ENCODE measurements at regions not wholly inside any gene's neighbourhood (a gene's known extent, or its start where the extent isn't known, plus 50 kb on each side); places are given as distances from the start of the nearest gene placed in this dataset.

- DNase-seq (ENCODE audit: low read depth, low spot score), result no peak
- Histone ChIP-seq H3K4me1 (ENCODE audit: control insufficient read depth, insufficient read depth, low read length) (no peaks in the 10 kb centered on the region), H3K27ac (ENCODE audit: low read length) (no peak overlapping the region), H3K4me3 (ENCODE audit: low read depth in 2 of 2, low read length in 2 of 2) (no peak overlapping the region), H3K27me3 (ENCODE audit: control insufficient read depth, insufficient read depth, low read length) (no peaks in the 10 kb centered on the region), H3K9me3 (ENCODE audit: control insufficient read depth, insufficient read depth, low read depth, low read length) (no peaks in the 10 kb centered on the region), H3K36me3 (ENCODE audit: control insufficient read depth, insufficient read depth, low read length) (no peaks in the 10 kb centered on the region)
- ATAC-seq, result no peak
- POLR2A ChIA-PET, result no interaction called here
- no TSS peak for BruUV-seq (replicated peaks)
- in situ Hi-C loops (cut with HindIII; ENCODE audit: low pct_unique_long_range_greater_than_20kb, low sequenced_read_pairs), result no loop called here
- intact Hi-C loops (cut with micrococcal nuclease; ENCODE audit: unreplicated experiment), result no loop called here
- TF ChIP-seq REST (IDR thresholded peaks at IDR 0.05; ENCODE audit: insufficient read depth in 1 of 2, low read depth in 2 of 2, low read length in 1 of 2) (no peak), POLR2AphosphoS5 (IDR thresholded peaks at IDR 0.05; ENCODE audit: low read depth, low read length) (no peak), SIN3A (IDR thresholded peaks at IDR 0.05; ENCODE audit: borderline replicate concordance, insufficient read depth, low read depth, low read length) (no peak), CTCF (IDR thresholded peaks at IDR 0.05) (no peak), TCF7L2 (IDR thresholded peaks at IDR 0.05; ENCODE audit: low read depth, low read length) (no peak)
- CTCF ChIA-PET, result no interaction called here
Observed at GRCh38 chr15:36183201-36183600, 396.2 kb upstream of the CDIN1 start.

GRCh38 chr15:36185438-36185837, 394.0 kb upstream of the CDIN1 start:
- Histone ChIP-seq H3K4me1 (ENCODE audit: control insufficient read depth, insufficient read depth, low read length) (no peaks in the 10 kb centered on the region), H3K27ac (ENCODE audit: low read length) (no peak overlapping the region), H3K4me3 (ENCODE audit: low read depth in 2 of 2, low read length in 2 of 2) (no peak overlapping the region), H3K9me3 (ENCODE audit: control insufficient read depth, insufficient read depth, low read depth, low read length) (no peaks in the 10 kb centered on the region), H3K27me3 (ENCODE audit: control insufficient read depth, insufficient read depth, low read length) (no peaks in the 10 kb centered on the region), H3K36me3 (ENCODE audit: control insufficient read depth, insufficient read depth, low read length) (no peaks in the 10 kb centered on the region)
- in situ Hi-C loops (cut with HindIII; ENCODE audit: low pct_unique_long_range_greater_than_20kb, low sequenced_read_pairs), result no loop called here
- POLR2A ChIA-PET, result no interaction called here
- intact Hi-C loops (cut with micrococcal nuclease; ENCODE audit: unreplicated experiment), result no loop called here
- DNase-seq (ENCODE audit: low read depth, low spot score), result no peak
- ATAC-seq, result no peak
- TF ChIP-seq TCF7L2 (IDR thresholded peaks at IDR 0.05; ENCODE audit: low read depth, low read length) (no peak), SIN3A (IDR thresholded peaks at IDR 0.05; ENCODE audit: borderline replicate concordance, insufficient read depth, low read depth, low read length) (no peak), REST (IDR thresholded peaks at IDR 0.05; ENCODE audit: insufficient read depth in 1 of 2, low read depth in 2 of 2, low read length in 1 of 2) (no peak), CTCF (IDR thresholded peaks at IDR 0.05) (no peak), POLR2AphosphoS5 (IDR thresholded peaks at IDR 0.05; ENCODE audit: low read depth, low read length) (no peak)
- CTCF ChIA-PET, result interaction anchor here (0.6 kb wide), 1 partner anchor 343 kb away, joined by 3 read pairs; no protein-coding TSS in a partner anchor
- no TSS peak for BruUV-seq (replicated peaks)

All from Panc1 (cell line).